Right lobe of liver (tissue), 6 donors: ENCODE measurements at regions not wholly inside any gene's neighbourhood (a gene's known extent, or its start where the extent isn't known, plus 50 kb on each side); places are given as distances from the start of the nearest gene placed in this dataset.

Experiments used
- ATAC-seq, 4 donors: fragments of 200-7000 bp; cut with Tn5 transposase; one replicate each; pipeline ENCODE4 v1.9.1; 2020; ENCODE audit warnings: mild to moderate bottlenecking in 4 of 4, moderate library complexity in 4 of 4
- DNase-seq, 3 donors: peaks; one replicate each; pipeline ENCODE4 v3.0.0-alpha.2; 2020
- H3K27ac ChIP-seq, 3 donors: fragments of 200-600 bp; one replicate each; pipeline ENCODE4 v1.8.0; 2022
- H3K27me3 ChIP-seq, 2 donors: fragments of 200-600 bp; one replicate each; pipeline ENCODE4 v1.8.0; 2022
- H3K36me3 ChIP-seq, 4 donors: fragments of 200-600 bp; sonication (generic) in 1 of 4; one replicate each; pipeline versions ENCODE4 v1.5.1 to v1.8.0; 2017 to 2022; ENCODE audit warnings: control low read depth in 1 of 4
- H3K4me1 ChIP-seq, 4 donors: fragments of 200-600 bp; sonication (generic) in 1 of 4; one replicate each; pipeline versions ENCODE4 v1.5.1 to v1.8.0; 2017 to 2022; ENCODE audit warnings: control low read depth in 1 of 4
- H3K4me3 ChIP-seq, 3 donors: fragments of 200-600 bp; one replicate each; pipeline ENCODE4 v1.8.0; 2022
- H3K9me3 ChIP-seq, 4 donors: fragments of 200-600 bp; sonication (generic) in 1 of 4; one replicate each; pipeline versions ENCODE4 v1.5.1 to v1.8.0; 2017 to 2022; ENCODE audit warnings: control low read depth in 1 of 4
- CTCF ChIP-seq, 4 donors: fragments of 200-600 bp in 3 of 4; fragments of 450-650 bp in 1 of 4; IDR thresholded peaks; one replicate each; pipeline versions ENCODE4 v1.5.1 to v1.8.0; 2016 to 2022; ENCODE audit warnings: antibody characterized with exemption in 4 of 4, mild to moderate bottlenecking in 2 of 4
- POLR2A ChIP-seq: fragments of 450-650 bp; IDR thresholded peaks from one replicate; pipeline ENCODE4 v1.6.1; 2017; ENCODE audit warnings: antibody characterized with exemption, mild to moderate bottlenecking
- WGBS: methylation state at CpG from one replicate; pipeline ENCODE4 v1.1.6; 2018; ENCODE audit warnings: low coverage, low lambda C conversion rate; ENCODE audit not compliant: insufficient coverage; ENCODE audit errors: missing lambda C conversion rate; 5-methylcytosine and 5-hydroxymethylcytosine counted together
- intact Hi-C, 2 donors: fragments of 100-400 bp; cut with DNase I; formaldehyde crosslinking; loops; one replicate each; pipeline versions ENCODE4 v1.11.2 to v1.14.1; 2022
- donor health status: DM: no; HTN: yes; CAD: no.
- donor health status: DM: no; HTN: no; CAD: no.
- donor health status: DM: no; HTN: no; CAD: no.
- donor health status: DM: no; HTN: yes; CAD: no.
- donor health status: DM: no; HTN: yes; CAD: no.

- no peaks in the 10 kb centered on the region for H3K27me3 ChIP-seq
- H3K9me3 ChIP-seq = no peaks in the 10 kb centered on the region
- no peak overlapping the region for H3K4me3 ChIP-seq
- no peaks in the 10 kb centered on the region for H3K4me1 ChIP-seq
- ATAC-seq (peak in 1 of 4 donors; percentile 22), DNase-seq (no peak)
- H3K36me3 ChIP-seq = no peaks in the 10 kb centered on the region
- peak; percentile 3 to 25 (median 24) for TF ChIP-seq CTCF (IDR thresholded peaks at IDR 0.05)
- TF ChIP-seq POLR2A = no peak
- no peak overlapping the region for H3K27ac ChIP-seq
- intact Hi-C loops = no loop called here
These were observed 964.7 kb upstream of the ZEB2 start for GRCh38 chr2:145484448-145485097.

- no peak overlapping the region for H3K4me3 ChIP-seq
- H3K27ac ChIP-seq = no peak overlapping the region
- no peaks in the 10 kb centered on the region for H3K27me3 ChIP-seq
- H3K9me3 ChIP-seq = no peaks in the 10 kb centered on the region
- DNase-seq (no peak), ATAC-seq (no peak)
- TF ChIP-seq CTCF (IDR thresholded peaks at IDR 0.05) (no peak), POLR2A (no peak)
- no peaks in the 10 kb centered on the region for H3K36me3 ChIP-seq
- H3K4me1 ChIP-seq = no peaks in the 10 kb centered on the region
- intact Hi-C loops = no loop called here
- WGBS = 47% methylated on average over 3 of the region's 3 CpGs
These were observed 963.9 kb upstream of the ZEB2 start for GRCh38 chr2:145483854-145484253.

GRCh38 chr2:145481334-145481922 is 961.5 kb upstream of the ZEB2 start:
- Histone ChIP-seq H3K9me3 (no peaks in the 10 kb centered on the region), H3K4me1 (no peaks in the 10 kb centered on the region), H3K4me3 (no peak overlapping the region), H3K27me3 (no peaks in the 10 kb centered on the region), H3K27ac (no peak overlapping the region), H3K36me3 (no peaks in the 10 kb centered on the region)
- TF ChIP-seq POLR2A = no peak
- TF ChIP-seq CTCF (IDR thresholded peaks at IDR 0.05) = no peak
- intact Hi-C loops = no loop called here
- ATAC-seq (no peak), DNase-seq (no peak)

- Histone ChIP-seq H3K36me3 (no peaks in the 10 kb centered on the region), H3K4me1 (no peaks in the 10 kb centered on the region), H3K9me3 (no peaks in the 10 kb centered on the region), H3K4me3 (no peak overlapping the region), H3K27ac (no peak overlapping the region), H3K27me3 (no peaks in the 10 kb centered on the region)
- DNase-seq (no peak), ATAC-seq (no peak)
- 45% methylated on average over 3 of the region's 3 CpGs for WGBS
- intact Hi-C loops = no loop called here
- TF ChIP-seq POLR2A = no peak
- TF ChIP-seq CTCF (IDR thresholded peaks at IDR 0.05) = no peak
These were observed 944.9 kb upstream of the ZEB2 start for GRCh38 chr2:145464866-145465265.

GRCh38 chr2:145460112-145460511 is 940.2 kb upstream of the ZEB2 start:
- DNase-seq (no peak), ATAC-seq (no peak)
- TF ChIP-seq CTCF (IDR thresholded peaks at IDR 0.05) (no peak), POLR2A (no peak)
- H3K36me3 ChIP-seq = no peaks in the 10 kb centered on the region
- intact Hi-C loops = no loop called here
- H3K27me3 ChIP-seq = no peaks in the 10 kb centered on the region
- no peaks in the 10 kb centered on the region for H3K4me1 ChIP-seq
- 17% methylated on average over 1 of the region's 1 CpG for WGBS
- no peak overlapping the region for H3K4me3 ChIP-seq
- no peaks in the 10 kb centered on the region for H3K9me3 ChIP-seq
- no peak overlapping the region for H3K27ac ChIP-seq
